AG04449 (cell line): ENCODE measurements at regions not wholly inside any gene's neighbourhood (a gene's known extent, or its start where the extent isn't known, plus 50 kb on each side); places are given as distances from the start of the nearest gene placed in this dataset.

ENCODE experiments used
- CTCF ChIA-PET: fragments of 350-600 bp; formaldehyde crosslinking; extraction: SDS; loops from one replicate; lab custom pipeline; 2021; ENCODE audit warnings: antibody characterized with exemption; lab: Yijun Ruan, JAX
- POLR2A ChIA-PET: fragments of 400-600, 350-600 bp; formaldehyde crosslinking; extraction: SDS; loops from one replicate; lab custom pipeline; 2020; ENCODE audit warnings: antibody characterized with exemption, inconsistent platforms; lab: Yijun Ruan, JAX
- DNase-seq: peaks from one replicate; pipeline ENCODE4 v3.0.0-alpha.2; 2010; ENCODE audit warnings: low read depth, low spot score
- H3K4me3 ChIP-seq: 2 replicates; pipeline ENCODE4 v1.5.1; 2011; ENCODE audit warnings: low read depth, mild to moderate bottlenecking, control low read depth, low read length
- TF ChIP-seq, protein P1 (sequence below): IDR thresholded peaks from one replicate; pipeline ENCODE4 v1.5.1; 2011; ENCODE audit warnings: mild to moderate bottlenecking, moderate library complexity, low read length, control low read depth, inconsistent platforms; ENCODE audit not compliant: insufficient read depth; ENCODE audit errors: missing control alignments

GRCh38 chr4:161206528-161207080, 957.2 kb downstream of the FSTL5 start:
- no peak for DNase-seq
- ChIA-PET POLR2A (no interaction called here), CTCF (no interaction called here)
- TF ChIP-seq, protein P1, sequence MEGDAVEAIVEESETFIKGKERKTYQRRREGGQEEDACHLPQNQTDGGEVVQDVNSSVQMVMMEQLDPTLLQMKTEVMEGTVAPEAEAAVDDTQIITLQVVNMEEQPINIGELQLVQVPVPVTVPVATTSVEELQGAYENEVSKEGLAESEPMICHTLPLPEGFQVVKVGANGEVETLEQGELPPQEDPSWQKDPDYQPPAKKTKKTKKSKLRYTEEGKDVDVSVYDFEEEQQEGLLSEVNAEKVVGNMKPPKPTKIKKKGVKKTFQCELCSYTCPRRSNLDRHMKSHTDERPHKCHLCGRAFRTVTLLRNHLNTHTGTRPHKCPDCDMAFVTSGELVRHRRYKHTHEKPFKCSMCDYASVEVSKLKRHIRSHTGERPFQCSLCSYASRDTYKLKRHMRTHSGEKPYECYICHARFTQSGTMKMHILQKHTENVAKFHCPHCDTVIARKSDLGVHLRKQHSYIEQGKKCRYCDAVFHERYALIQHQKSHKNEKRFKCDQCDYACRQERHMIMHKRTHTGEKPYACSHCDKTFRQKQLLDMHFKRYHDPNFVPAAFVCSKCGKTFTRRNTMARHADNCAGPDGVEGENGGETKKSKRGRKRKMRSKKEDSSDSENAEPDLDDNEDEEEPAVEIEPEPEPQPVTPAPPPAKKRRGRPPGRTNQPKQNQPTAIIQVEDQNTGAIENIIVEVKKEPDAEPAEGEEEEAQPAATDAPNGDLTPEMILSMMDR = no peak
- H3K4me3 ChIP-seq = no peak overlapping the region

GRCh38 chr4:161203865-161204264, 959.9 kb downstream of the FSTL5 start:
- CTCF ChIA-PET = no interaction called here
- POLR2A ChIA-PET = no interaction called here
- TF ChIP-seq, protein P1 = no peak
- H3K4me3 ChIP-seq = no peak overlapping the region
- DNase-seq = no peak

DNA sequence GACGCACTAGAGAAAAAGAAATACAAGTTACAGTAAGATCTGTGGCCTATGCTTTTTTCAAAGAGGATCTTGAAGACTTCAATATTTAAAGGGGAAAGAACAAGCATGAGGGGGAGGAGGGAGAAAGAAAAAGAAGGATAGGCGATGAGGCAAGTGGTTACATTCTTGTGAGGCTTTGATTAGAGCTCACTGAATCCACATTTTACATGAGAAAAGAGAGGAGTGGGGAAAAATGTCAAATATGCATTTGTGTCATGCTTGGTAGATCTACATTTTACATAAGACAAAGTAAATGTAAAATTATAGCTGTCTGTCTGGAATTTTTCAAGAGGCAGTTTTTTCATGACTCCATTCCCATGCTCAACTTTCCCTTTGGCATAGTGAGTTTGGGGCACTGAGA, 965.9 kb downstream of the FSTL5 start:
- DNase-seq = no peak
- H3K4me3 ChIP-seq = no peak overlapping the region
- TF ChIP-seq, protein P1 = no peak
- CTCF ChIA-PET = no interaction called here
- POLR2A ChIA-PET = no interaction called here

- ChIA-PET CTCF (no interaction called here), POLR2A (no interaction called here)
- TF ChIP-seq, protein P1 = no peak
- no peak for DNase-seq
- H3K4me3 ChIP-seq = no peak overlapping the region
These were observed 966.3 kb downstream of the FSTL5 start for GRCh38 chr4:161197474-161197873.

- no peak overlapping the region for H3K4me3 ChIP-seq
- DNase-seq = no peak
- ChIA-PET POLR2A (no interaction called here), CTCF (no interaction called here)
- TF ChIP-seq, protein P1 = no peak
These were observed 974.3 kb downstream of the FSTL5 start for GRCh38 chr4:161189286-161190134.

GRCh38 chr4:161188578-161188977, 975.2 kb downstream of the FSTL5 start:
- no peak overlapping the region for H3K4me3 ChIP-seq
- CTCF ChIA-PET = no interaction called here
- TF ChIP-seq, protein P1 = no peak
- POLR2A ChIA-PET = no interaction called here
- no peak for DNase-seq
